ENCODE measurements at regions not wholly inside any gene's neighbourhood (a gene's known extent, or its start where the extent isn't known, plus 50 kb on each side); places are given as distances from the start of the nearest gene placed in this dataset.

DNA sequence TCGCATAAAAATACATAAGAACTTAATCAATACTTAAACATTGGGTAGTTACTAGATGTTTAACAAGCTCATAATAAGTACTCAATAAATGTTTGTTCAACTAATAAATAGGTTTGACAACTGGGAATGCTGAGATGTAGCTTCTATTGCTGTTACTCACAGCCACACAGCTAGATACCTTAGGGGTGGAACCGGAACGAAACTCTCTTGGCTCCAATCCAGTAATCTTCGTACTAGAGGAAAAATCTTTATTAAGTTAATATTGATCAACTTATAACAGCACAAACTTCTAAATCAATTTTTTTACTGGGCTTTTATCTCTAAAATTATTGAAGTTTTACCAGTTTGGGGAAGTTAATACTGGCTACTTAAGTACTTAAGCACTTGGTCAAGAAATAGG, 247.8 kb downstream of the PAX3 start:
- no peak for TF ChIP-seq CTCF (IDR thresholded peaks at IDR 0.05)
- no peak for TF ChIP-seq POLR2A (IDR thresholded peaks at IDR 0.05)
